ENCODE measurements at regions not wholly inside any gene's neighbourhood (a gene's known extent, or its start where the extent isn't known, plus 50 kb on each side); places are given as distances from the start of the nearest gene placed in this dataset.
A peak's percentile ranks its signal among the peaks of the same experiment; 100 is the strongest.

DNA sequence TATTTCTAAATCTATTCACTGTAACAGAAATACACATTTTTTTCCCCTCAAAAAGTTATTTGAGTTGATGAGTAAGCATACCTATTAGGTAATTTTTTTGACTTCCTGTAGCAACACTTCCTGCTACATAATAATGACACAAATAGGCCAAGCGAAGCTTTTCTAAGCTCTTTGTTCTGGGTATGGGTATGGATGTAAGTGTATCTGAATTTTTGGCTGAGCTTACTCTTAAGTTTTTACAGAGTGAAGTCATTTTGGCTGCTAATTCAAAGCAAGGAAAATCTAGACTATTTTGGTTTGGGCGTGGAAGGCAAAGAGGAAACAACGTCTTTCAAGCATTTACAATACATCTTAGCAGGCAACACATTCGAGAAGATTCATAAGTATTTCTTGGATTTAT lies 1206.0 kb upstream of the FLRT2 start:
- TF ChIP-seq, protein P1, sequence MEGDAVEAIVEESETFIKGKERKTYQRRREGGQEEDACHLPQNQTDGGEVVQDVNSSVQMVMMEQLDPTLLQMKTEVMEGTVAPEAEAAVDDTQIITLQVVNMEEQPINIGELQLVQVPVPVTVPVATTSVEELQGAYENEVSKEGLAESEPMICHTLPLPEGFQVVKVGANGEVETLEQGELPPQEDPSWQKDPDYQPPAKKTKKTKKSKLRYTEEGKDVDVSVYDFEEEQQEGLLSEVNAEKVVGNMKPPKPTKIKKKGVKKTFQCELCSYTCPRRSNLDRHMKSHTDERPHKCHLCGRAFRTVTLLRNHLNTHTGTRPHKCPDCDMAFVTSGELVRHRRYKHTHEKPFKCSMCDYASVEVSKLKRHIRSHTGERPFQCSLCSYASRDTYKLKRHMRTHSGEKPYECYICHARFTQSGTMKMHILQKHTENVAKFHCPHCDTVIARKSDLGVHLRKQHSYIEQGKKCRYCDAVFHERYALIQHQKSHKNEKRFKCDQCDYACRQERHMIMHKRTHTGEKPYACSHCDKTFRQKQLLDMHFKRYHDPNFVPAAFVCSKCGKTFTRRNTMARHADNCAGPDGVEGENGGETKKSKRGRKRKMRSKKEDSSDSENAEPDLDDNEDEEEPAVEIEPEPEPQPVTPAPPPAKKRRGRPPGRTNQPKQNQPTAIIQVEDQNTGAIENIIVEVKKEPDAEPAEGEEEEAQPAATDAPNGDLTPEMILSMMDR (IDR thresholded peaks at IDR 0.05), result no peak
- peak in 1 of 2 donors; percentile 10 for TF ChIP-seq POLR2AphosphoS5 (IDR thresholded peaks at IDR 0.05; ENCODE audit: insufficient read depth in 1 of 2, low read depth in 1 of 2)
- TF ChIP-seq POLR2A (IDR thresholded peaks at IDR 0.05), result no peak

Measured in vagina (tissue), 2 donors.